DOHH2 (cell line): ENCODE measurements at regions not wholly inside any gene's neighbourhood (a gene's known extent, or its start where the extent isn't known, plus 50 kb on each side); places are given as distances from the start of the nearest gene placed in this dataset.

Experiments
- CTCF ChIP-seq: fragments of 200-600 bp; sonication (generic); IDR thresholded peaks from one replicate; pipeline ENCODE4 v1.5.1; 2014; ENCODE audit warnings: antibody characterized with exemption, mild to moderate bottlenecking, low read depth, low read length; ENCODE audit not compliant: poor library complexity, severe bottlenecking
- EZH2phosphoT487 ChIP-seq: fragments of 200-600 bp; sonication (generic); IDR thresholded peaks from 2 replicates; pipeline ENCODE4 v1.6.1; 2017; ENCODE audit warnings: borderline replicate concordance, mild to moderate bottlenecking, antibody characterized with exemption, low read length, moderate library complexity, mixed read lengths

GRCh38 chr3:43198301-43198700 lies 88.0 kb upstream of the SNRK start:
- TF ChIP-seq CTCF (no peak), EZH2phosphoT487 (no peak)
